SK-N-SH treated with all-trans-retinoic acid at 6 μM for 48 hours (cell line): ENCODE measurements at regions not wholly inside any gene's neighbourhood (a gene's known extent, or its start where the extent isn't known, plus 50 kb on each side); places are given as distances from the start of the nearest gene placed in this dataset.

ENCODE experiments used
- ARNTL ChIP-seq: fragments of 450-650 bp; formaldehyde crosslinking; IDR thresholded peaks from 2 replicates; pipeline ENCODE4 v1.5.0; 2020; ENCODE audit warnings: low read depth, mild to moderate bottlenecking, moderate library complexity, borderline replicate concordance
- CREB5 ChIP-seq: fragments of 250-450 bp; sonication (Bioruptor Pico); IDR thresholded peaks from 2 replicates; pipeline ENCODE4 v1.5.1; 2020; ENCODE audit warnings: low read depth, mild to moderate bottlenecking, moderate library complexity
- ESRRG ChIP-seq: fragments of 250-450 bp; sonication (Bioruptor Pico); IDR thresholded peaks from 2 replicates; pipeline ENCODE4 v1.6.1; 2021; ENCODE audit warnings: mild to moderate bottlenecking
- PATZ1 ChIP-seq: fragments of 250-450 bp; sonication (Bioruptor Pico); IDR thresholded peaks from 2 replicates; pipeline ENCODE4 v1.8.0; 2020; ENCODE audit warnings: mild to moderate bottlenecking, moderate library complexity, borderline replicate concordance
- PPARA ChIP-seq: fragments of 250-450 bp; sonication (Bioruptor Pico); IDR thresholded peaks from 2 replicates; pipeline ENCODE4 v1.5.0; 2020; ENCODE audit warnings: mild to moderate bottlenecking, borderline replicate concordance
- RARB ChIP-seq: fragments of 250-450 bp; sonication (Bioruptor Pico); IDR thresholded peaks from 2 replicates; pipeline ENCODE4 v1.8.0; 2021; ENCODE audit warnings: mild to moderate bottlenecking, moderate library complexity
- TCF4 ChIP-seq: fragments of 250-450 bp; sonication (Bioruptor Pico); IDR thresholded peaks from 2 replicates; pipeline ENCODE4 v1.8.0; 2021; ENCODE audit warnings: mild to moderate bottlenecking, moderate library complexity, borderline replicate concordance
- TOX ChIP-seq: fragments of 250-450 bp; sonication (Bioruptor Pico); IDR thresholded peaks from 2 replicates; pipeline ENCODE4 v1.8.0; 2021; ENCODE audit warnings: mild to moderate bottlenecking, moderate library complexity, borderline replicate concordance
- ZFP3 ChIP-seq: fragments of 250-450 bp; sonication (Bioruptor Pico); IDR thresholded peaks from 2 replicates; pipeline ENCODE4 v1.5.0; 2020; ENCODE audit warnings: mild to moderate bottlenecking, moderate library complexity
- ZFP30 ChIP-seq: fragments of 450-650 bp; formaldehyde crosslinking; IDR thresholded peaks from 2 replicates; pipeline ENCODE4 v1.5.0; 2022; ENCODE audit warnings: mild to moderate bottlenecking, moderate library complexity
- ZNF565 ChIP-seq: fragments of 450-650 bp; formaldehyde crosslinking; conservative IDR thresholded peaks from 2 replicates; pipeline ENCODE4 v1.5.0; 2020; ENCODE audit warnings: low read depth, mild to moderate bottlenecking, moderate library complexity
- ZNF70 ChIP-seq: fragments of 450-650 bp; formaldehyde crosslinking; IDR thresholded peaks from 2 replicates; pipeline ENCODE4 v1.5.0; 2020; ENCODE audit warnings: mild to moderate bottlenecking, moderate library complexity

GRCh38 chr1:56069824-56070223, 509.5 kb downstream of the PLPP3 start:
- TF ChIP-seq PATZ1 (CRISPR knock-in tag) (no peak), ESRRG (CRISPR knock-in tag) (no peak), PPARA (CRISPR knock-in tag) (no peak), CREB5 (CRISPR knock-in tag) (no peak), RARB (CRISPR knock-in tag) (no peak), ZNF70 (no peak), ARNTL (no peak), ZFP3 (CRISPR knock-in tag) (no peak), TCF4 (no peak), ZFP30 (CRISPR knock-in tag) (no peak), ZNF565 (no peak), TOX (no peak)
